ENCODE measurements at regions not wholly inside any gene's neighbourhood (a gene's known extent, or its start where the extent isn't known, plus 50 kb on each side); places are given as distances from the start of the nearest gene placed in this dataset.
A peak's percentile ranks its signal among the peaks of the same experiment; 100 is the strongest.

DNA sequence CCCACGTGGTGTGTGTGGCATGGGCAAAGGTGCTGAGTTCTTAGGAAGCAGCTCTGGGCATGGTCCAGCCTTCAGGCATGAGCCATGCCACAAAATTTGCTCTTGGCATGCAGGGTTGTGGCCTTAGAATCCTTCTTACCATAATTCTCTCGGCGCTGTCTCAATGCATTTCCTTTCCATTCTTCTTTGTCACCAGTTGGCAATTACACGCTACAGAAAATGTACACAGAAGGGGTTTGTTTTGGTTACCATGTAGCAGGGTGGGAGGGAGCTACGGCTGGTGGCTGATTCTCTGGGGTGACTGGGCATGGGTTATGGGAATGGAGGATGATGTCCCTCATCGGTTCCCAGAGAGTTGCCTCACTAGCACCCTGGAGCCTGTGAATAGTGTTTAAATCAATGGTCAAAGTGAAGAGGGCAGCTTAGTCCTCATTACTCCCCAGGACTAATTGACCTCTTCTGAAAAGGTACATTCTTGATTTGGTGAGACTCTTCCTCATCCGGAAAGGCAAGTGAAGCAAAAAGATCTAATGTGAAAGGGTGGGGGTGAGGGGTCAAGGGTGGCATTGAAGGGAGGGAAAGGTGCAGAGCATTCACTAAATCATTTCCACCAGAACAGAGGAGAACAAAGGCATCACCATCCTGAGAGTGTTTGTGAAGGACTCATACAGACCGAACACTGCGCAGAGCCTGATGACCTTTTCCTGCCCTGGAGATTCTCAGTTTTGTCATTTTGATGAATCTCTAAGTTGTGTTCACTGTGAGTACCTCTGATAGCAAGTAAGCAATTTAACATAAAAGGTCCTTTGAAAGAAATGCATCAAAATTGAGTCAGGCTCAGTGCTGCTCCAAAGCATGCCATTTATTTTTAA is 199.8 kb upstream of the SFRP2 start:
- H4K20me1 ChIP-seq (ENCODE audit: control insufficient read depth, extremely low read depth, insufficient read depth, low read length) = no peaks in the 10 kb centered on the region
- H3K27ac ChIP-seq (ENCODE audit: insufficient read depth, low read length) = no peak overlapping the region
- no peak for TF ChIP-seq EZH2 (IDR thresholded peaks at IDR 0.05; ENCODE audit: low read length, missing control alignments)
- TF ChIP-seq, protein P1, sequence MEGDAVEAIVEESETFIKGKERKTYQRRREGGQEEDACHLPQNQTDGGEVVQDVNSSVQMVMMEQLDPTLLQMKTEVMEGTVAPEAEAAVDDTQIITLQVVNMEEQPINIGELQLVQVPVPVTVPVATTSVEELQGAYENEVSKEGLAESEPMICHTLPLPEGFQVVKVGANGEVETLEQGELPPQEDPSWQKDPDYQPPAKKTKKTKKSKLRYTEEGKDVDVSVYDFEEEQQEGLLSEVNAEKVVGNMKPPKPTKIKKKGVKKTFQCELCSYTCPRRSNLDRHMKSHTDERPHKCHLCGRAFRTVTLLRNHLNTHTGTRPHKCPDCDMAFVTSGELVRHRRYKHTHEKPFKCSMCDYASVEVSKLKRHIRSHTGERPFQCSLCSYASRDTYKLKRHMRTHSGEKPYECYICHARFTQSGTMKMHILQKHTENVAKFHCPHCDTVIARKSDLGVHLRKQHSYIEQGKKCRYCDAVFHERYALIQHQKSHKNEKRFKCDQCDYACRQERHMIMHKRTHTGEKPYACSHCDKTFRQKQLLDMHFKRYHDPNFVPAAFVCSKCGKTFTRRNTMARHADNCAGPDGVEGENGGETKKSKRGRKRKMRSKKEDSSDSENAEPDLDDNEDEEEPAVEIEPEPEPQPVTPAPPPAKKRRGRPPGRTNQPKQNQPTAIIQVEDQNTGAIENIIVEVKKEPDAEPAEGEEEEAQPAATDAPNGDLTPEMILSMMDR (conservative IDR thresholded peaks at IDR 0.05 in 1 of 2, IDR thresholded peaks at IDR 0.05 in 1 of 2; ENCODE audit: low read depth in 1 of 2, low read length in 2 of 2) = no peak
- no peak overlapping the region for H3K4me2 ChIP-seq (ENCODE audit: extremely low read depth, insufficient read depth, low read length)
- DNase-seq (ENCODE audit: low read depth in 2 of 2) = peak; percentile 31 to 61
- H3K9ac ChIP-seq (ENCODE audit: insufficient read depth, low read length) = no peak overlapping the region
- H3K36me3 ChIP-seq (ENCODE audit: control insufficient read depth, insufficient read depth, low read length) = no peaks in the 10 kb centered on the region
- H2AFZ ChIP-seq (ENCODE audit: low read length) = no peak overlapping the region
- no peak overlapping the region for H3K4me3 ChIP-seq (replicated peaks in 1 of 4; ENCODE audit: control extremely low read depth in 1 of 4, insufficient read depth in 1 of 4, low read depth in 3 of 4, low read length in 4 of 4)
- H3K79me2 ChIP-seq (ENCODE audit: control insufficient read depth, insufficient read depth, low read length) = no peaks in the 10 kb centered on the region
- H3K27me3 ChIP-seq (ENCODE audit: control insufficient read depth, insufficient read depth, low read length) = no peaks in the 10 kb centered on the region
- H3K9me3 ChIP-seq (ENCODE audit: control insufficient read depth, insufficient read depth, low read depth, low read length) = no peaks in the 10 kb centered on the region
- H3K4me1 ChIP-seq (ENCODE audit: control insufficient read depth, extremely low read depth, insufficient read depth, low read length) = no peaks in the 10 kb centered on the region

DNA sequence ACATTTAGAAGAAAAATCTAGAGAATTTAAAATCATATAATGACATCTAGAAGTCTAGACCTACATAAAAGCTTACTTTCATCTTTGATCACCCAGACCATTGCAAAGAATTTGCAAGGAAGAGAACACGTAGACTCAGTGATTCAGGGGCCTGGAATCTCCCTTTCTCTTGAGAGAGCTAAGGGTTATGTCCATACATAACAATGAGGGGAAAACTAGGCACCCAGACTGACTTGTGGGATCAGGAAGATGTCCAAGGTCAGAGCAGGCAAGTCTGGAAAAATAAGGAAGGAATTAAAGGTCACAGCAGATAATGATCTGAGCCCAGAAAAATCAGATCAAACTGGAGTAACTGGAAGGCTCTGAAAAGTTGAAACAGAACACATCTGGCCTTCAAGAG is 198.4 kb upstream of the SFRP2 start:
- Histone ChIP-seq H3K4me2 (ENCODE audit: extremely low read depth, insufficient read depth, low read length) (no peak overlapping the region), H2AFZ (ENCODE audit: low read length) (no peak overlapping the region)
- peak; percentile 28 to 75 for DNase-seq (ENCODE audit: low read depth in 2 of 2)

DNA sequence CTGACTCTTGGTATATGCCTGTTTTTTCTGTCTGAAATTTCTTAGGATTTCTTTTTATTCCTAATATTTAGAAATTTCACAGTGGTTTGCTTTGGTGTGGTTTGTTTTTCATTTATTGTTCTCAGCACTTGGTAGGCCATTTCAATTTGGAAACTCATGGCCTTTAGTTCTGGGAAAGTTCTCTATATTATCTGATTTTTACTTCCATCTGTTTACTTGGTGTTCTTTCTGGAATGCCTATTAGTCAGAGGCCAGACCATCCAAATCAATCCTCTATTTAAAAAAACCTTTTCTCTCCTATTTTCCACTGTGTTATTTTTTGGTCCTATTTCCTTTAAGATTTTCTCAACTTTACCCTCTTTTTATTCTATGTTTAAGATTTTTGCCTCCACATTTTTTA is 188.1 kb upstream of the SFRP2 start:
- H3K4me2 ChIP-seq (ENCODE audit: extremely low read depth, insufficient read depth, low read length) = no peak overlapping the region
- H3K79me2 ChIP-seq (ENCODE audit: control insufficient read depth, insufficient read depth, low read length) = no peaks in the 10 kb centered on the region
- H3K9me3 ChIP-seq (ENCODE audit: control insufficient read depth, insufficient read depth, low read depth, low read length) = no peaks in the 10 kb centered on the region
- H3K4me3 ChIP-seq (replicated peaks in 1 of 4; ENCODE audit: control extremely low read depth in 1 of 4, insufficient read depth in 1 of 4, low read depth in 3 of 4, low read length in 4 of 4) = no peak overlapping the region
- no peaks in the 10 kb centered on the region for H3K36me3 ChIP-seq (ENCODE audit: control insufficient read depth, insufficient read depth, low read length)
- no peaks in the 10 kb centered on the region for H3K27me3 ChIP-seq (ENCODE audit: control insufficient read depth, insufficient read depth, low read length)
- H3K4me1 ChIP-seq (ENCODE audit: control insufficient read depth, extremely low read depth, insufficient read depth, low read length) = no peaks in the 10 kb centered on the region
- no peak overlapping the region for H3K9ac ChIP-seq (ENCODE audit: insufficient read depth, low read length)
- H4K20me1 ChIP-seq (ENCODE audit: control insufficient read depth, extremely low read depth, insufficient read depth, low read length) = no peaks in the 10 kb centered on the region
- H3K27ac ChIP-seq (ENCODE audit: insufficient read depth, low read length) = no peak overlapping the region
- TF ChIP-seq, protein P1 (conservative IDR thresholded peaks at IDR 0.05 in 1 of 2, IDR thresholded peaks at IDR 0.05 in 1 of 2; ENCODE audit: low read depth in 1 of 2, low read length in 2 of 2) = no peak
- TF ChIP-seq EZH2 (IDR thresholded peaks at IDR 0.05; ENCODE audit: low read length, missing control alignments) = no peak
- H2AFZ ChIP-seq (ENCODE audit: low read length) = no peak overlapping the region
- peak in 1 of 2 donors; percentile 2 for DNase-seq (ENCODE audit: low read depth in 2 of 2)

More for the DNA sequence above, 198.4 kb upstream of the SFRP2 start:
- Histone ChIP-seq H4K20me1 (ENCODE audit: control insufficient read depth, extremely low read depth, insufficient read depth, low read length) (no peaks in the 10 kb centered on the region), H3K9ac (ENCODE audit: insufficient read depth, low read length) (no peak overlapping the region), H3K36me3 (ENCODE audit: control insufficient read depth, insufficient read depth, low read length) (no peaks in the 10 kb centered on the region), H3K9me3 (ENCODE audit: control insufficient read depth, insufficient read depth, low read depth, low read length) (no peaks in the 10 kb centered on the region), H3K27ac (ENCODE audit: insufficient read depth, low read length) (no peak overlapping the region), H3K4me1 (ENCODE audit: control insufficient read depth, extremely low read depth, insufficient read depth, low read length) (no peaks in the 10 kb centered on the region), H3K79me2 (ENCODE audit: control insufficient read depth, insufficient read depth, low read length) (no peaks in the 10 kb centered on the region), H3K27me3 (ENCODE audit: control insufficient read depth, insufficient read depth, low read length) (no peaks in the 10 kb centered on the region), H3K4me3 (replicated peaks in 1 of 4; ENCODE audit: control extremely low read depth in 1 of 4, insufficient read depth in 1 of 4, low read depth in 3 of 4, low read length in 4 of 4) (no peak overlapping the region)
- TF ChIP-seq, protein P1 (conservative IDR thresholded peaks at IDR 0.05 in 1 of 2, IDR thresholded peaks at IDR 0.05 in 1 of 2; ENCODE audit: low read depth in 1 of 2, low read length in 2 of 2) = no peak
- TF ChIP-seq EZH2 (IDR thresholded peaks at IDR 0.05; ENCODE audit: low read length, missing control alignments) = no peak
